ENCODE measurements at regions not wholly inside any gene's neighbourhood (a gene's known extent, or its start where the extent isn't known, plus 50 kb on each side); places are given as distances from the start of the nearest gene placed in this dataset.
"Not testable (repeated sequence)": the region's sequence is repeated elsewhere in the genome, so short reads cannot be mapped to it uniquely, and the experiment has no call there.

DNA sequence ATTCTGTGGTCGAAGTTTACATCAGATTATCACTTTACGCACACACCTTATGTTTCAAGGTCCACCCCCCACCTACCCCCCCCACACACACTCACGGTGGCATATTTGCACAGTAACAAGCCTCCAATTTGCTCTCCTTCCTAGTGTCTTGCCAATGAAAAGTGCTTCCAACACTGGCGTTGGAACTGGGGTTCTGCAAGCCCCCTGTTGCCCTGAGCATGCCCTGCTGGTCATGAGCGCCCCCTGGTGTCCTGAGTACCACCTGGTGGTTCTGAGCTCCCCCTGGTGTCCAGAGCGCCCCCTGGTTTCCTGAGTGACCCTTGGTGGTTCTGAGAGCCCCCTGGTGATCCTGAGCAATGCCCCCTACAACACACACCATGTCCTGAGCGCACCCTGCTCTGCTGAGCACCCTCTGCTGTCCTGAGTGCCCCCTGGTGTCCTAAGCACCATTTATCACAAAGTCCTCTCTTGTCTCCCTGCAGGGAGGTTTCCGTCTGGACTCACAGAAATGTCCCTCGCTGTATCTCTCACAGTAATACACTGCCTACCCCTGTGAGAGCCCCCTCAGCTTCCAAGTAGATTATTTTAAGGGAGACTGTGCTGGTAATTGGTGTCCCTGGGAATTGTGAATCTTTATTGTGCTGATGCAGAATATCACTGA is 1212.3 kb downstream of the TMEM121 start:
- not testable (repeated sequence) for DNase-seq

DNA sequence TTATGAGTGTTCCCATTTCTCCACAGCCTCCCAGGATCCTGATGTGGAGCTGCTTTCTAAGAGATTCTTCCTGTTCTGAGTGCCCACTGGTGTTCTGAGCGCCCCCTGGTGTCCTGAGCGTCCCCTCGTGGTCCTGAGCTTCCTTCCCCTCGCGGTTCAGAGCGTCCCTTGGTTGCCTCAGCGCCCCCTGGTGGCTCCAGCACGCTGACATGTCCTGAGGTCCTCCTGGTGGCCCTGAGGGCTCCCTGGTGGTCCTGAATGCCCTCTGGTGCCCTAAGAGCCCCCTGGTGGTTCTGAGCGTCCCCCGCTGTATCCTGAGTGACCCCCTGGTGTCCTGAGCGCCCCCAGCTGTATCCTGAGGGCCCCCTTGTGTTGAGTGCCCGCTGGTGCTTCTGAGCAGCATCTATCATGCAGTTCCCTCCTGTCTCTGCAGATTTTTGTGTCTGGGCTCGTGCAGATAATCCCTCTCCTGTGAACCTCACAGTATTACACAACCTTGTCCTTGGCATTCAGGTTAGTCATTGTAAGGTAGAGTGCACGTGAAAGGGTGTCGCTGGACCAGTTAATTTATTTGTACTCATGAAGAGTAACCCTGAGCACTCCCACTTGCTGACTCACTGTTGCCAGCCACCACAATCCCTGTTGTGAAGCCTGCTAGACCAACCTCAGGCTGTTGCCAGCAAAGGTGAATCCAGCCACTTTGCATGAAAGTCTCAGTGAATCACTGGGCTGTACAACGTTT is 1214.9 kb downstream of the TMEM121 start:
- DNase-seq: peak in 1 of 14 donors; percentile 2

DNA sequence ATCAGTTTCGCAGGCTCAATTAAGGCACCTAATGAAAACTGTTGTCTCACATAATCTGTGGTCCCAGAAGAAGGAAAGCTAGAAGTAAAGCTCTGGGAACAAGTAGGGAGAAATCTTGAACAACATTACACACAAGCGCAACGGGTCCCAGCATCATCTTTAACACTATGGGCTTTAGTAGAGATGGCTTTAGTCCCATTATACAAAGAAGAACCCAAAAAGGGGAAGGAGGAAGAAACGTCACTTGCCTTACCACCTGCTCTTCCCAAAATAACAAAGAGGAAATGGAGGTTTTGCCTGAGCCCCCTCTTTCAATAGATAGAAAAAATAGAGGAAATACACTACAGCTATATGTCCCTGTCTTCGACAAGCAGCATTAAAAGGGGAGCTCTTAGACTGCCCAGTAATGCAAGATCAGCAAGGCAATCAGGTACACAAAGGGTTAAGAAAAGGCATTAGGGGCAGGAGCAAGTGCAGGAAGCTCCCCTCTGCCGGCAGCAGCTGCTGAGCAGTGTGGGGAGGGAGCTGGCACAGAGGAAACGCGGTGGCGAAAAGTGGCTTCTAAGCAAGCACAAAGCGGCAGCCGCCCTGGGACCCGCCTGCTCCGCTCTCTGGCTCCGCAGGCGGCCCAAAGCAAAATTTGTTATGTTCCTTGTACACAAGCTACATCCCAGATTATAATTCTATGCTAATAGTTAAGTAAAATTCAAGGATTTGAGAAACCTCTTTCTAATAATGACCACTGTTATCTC is 1218.8 kb downstream of the TMEM121 start:
- DNase-seq: not testable (repeated sequence)

DNA sequence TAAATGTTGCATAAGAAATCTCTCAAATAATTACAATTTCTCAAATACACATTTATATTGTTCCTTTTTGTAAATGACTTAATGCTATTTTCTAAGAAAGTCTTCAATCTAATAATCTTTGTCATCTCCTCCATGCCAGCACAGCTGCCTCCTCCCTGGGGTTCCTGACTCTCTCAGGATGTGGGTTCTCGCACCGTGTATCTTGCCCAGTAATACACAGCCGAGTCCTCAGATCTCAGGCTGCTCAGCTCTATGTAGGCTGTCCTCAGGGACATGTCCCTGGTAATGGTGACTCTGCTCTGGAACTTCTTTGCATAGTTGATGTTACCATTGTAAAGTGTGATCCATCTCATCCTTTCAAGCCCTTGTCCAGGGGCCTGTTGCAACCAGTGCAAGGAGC is 1223.7 kb downstream of the TMEM121 start:
- not testable (repeated sequence) for DNase-seq

DNA sequence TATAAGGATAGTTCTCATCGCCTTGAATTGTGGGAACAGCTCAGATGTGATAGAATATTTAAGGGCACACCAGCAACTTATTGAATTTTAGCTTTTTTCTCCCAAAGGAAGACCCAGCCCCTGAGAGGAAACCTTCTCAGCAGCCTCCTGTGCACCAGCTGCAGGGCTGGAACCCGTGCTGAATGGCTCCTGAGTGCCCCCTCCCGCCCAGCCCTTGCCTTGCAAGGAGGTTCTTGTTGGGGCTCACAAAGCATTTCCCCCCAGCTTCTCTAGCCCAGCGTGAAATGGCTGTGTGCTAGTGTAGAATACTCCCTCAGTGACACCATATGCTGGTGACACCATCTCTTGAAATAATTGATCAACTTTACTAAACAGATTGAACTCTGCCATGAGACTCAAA is 1227.4 kb downstream of the TMEM121 start:
- not testable (repeated sequence) for DNase-seq

DNA sequence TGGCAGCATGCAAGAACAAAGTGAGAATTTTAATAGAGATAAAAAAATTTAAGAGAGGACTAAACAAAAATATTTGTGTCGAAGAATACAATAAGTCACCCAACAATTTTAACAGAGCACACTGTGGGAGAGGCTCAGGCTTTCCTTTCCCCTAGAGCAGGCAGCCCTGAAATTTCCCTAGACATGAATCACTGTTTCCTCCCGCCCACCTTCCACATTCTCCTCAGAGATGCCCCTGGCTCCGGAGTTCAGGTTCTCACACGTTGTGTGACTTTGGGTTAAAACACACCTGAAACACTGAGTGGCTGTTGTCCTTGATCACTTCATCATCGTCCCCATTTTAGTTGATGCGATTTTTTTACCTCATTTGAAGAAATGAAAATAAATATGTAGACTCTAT is 1231.1 kb downstream of the TMEM121 start:
- DNase-seq: not testable (repeated sequence)

DNA sequence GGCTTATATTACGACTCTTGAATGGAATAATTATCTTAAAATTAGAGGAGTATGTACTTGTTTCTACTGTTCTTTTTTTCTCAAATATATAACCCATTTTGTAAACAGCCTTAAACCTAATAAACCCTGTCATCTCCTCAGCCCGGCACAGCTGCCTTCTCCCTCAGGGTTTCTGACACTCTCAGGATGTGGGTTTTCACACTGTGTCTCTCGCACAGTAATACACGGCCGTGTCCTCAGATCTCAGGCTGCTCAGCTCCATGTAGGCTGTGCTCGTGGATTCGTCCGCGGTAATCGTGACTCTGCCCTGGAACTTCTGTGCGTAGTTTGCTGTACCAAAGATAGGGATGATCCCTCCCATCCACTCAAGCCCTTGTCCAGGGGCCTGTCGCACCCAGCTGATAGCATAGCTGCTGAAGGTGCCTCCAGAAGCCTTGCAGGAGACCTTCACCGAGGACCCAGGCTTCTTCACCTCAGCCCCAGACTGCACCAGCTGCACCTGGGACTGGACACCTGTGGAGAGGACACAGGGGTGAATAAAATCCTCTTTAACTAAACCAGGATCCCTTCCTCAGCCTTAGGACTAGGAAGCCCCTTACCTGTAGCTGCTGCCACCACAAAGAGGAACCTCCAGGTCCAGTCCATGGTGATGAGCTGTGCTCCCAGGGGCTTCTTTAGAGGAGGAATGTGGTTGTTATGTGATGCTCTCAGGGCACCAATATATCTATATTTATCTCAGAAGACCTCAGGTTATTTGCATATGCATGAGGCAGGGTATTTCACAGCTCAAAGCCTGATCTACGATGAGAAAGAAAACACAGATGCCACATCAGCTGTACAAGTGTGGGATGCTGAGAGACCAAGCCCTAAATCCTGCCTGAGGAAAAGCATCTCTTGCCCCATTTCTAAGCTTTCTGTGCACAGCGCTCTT is 1235.8 kb downstream of the TMEM121 start:
- DNase-seq: not testable (repeated sequence)

DNA sequence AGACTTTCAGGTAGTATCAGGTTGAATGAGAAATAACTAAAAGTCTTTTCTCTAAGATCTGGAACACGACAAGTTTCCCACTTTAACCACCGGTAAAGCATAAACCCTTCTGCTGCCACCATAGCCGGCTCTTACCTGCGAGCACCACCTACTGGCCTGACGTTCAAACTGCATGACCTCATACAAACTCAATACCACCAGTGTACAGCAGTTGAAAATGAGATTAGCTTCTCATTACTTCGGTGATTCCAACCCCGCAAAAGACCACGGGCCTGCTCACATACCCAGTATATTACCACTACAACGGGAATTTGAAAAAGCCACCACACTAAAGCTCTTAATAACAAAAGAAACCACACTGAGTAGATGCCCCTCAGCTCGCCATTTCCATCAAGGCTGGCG is 1238.6 kb downstream of the TMEM121 start:
- DNase-seq: not testable (repeated sequence)

DNA sequence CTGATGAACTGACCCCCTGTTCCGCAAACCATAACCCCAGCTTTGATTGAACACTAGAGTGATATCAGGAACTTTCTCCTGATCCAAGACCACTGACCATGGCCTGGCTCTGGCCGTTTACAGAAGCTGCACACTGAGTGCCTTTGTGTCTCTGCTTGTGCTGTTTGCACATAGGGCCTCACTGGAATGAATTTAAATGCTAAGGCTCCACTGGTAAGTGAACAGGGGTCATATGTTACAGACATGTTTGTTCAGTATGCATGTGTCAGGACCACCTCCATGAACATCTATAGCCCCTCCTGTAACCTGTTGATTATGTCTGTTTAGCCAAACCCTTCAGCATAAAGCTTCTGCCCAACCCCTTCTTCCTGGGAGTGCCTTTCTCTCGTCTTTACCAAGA is 1239.8 kb downstream of the TMEM121 start:
- DNase-seq: no peak

DNA sequence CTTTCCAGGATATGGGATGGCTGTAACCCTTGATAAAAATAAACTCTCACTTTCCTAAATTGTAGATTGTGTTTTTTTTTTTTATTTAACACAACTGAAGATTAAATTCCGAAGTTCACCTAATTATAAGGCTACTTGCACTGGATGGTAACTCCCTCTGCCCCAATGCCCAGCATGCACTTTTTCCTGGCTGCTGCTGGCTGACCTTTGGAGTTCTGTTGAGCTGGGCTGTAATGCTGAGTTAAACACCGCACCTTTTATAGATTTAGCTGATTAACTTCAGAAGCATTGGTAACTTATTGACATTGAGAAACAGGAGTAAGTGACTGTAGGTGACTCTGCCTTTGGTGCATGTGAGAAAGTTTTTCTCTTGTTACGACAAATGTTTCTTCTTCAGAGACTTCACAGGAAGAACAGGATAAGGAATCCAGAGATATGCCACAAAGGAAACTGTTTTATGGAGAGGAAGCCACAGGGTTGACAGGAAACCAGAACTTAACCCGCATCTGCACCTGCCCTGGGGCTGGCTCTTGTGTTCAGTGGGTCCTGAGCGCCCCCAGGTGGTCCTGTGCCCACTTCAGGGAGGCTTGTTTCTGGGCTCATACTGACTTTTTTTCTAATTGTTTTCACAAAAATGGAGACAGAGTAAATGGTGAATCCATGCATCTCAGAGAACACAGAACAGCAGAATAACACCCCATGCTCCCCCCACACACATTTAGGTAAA is 1240.3 kb downstream of the TMEM121 start:
- DNase-seq: not testable (repeated sequence)

DNA sequence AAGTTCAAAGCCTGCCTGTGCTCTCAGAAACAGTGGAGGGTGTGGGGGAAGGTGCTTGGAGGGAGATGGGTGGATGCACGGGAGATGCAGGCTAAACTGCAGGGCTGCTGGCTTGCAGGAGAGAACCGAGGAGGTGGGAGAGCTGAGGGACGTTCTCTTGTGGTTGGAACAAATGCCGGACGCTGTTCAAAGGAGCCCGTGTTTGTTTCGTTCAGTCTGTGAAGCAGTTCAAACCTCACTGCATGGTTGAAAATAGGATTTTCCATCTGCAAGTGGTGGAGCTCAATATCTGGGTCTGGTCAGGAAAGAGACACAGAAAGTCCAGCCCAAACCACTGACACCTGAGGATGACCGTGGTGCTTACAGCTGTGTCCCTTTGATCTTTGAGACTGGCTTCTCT is 1241.8 kb downstream of the TMEM121 start:
- not testable (repeated sequence) for DNase-seq

DNA sequence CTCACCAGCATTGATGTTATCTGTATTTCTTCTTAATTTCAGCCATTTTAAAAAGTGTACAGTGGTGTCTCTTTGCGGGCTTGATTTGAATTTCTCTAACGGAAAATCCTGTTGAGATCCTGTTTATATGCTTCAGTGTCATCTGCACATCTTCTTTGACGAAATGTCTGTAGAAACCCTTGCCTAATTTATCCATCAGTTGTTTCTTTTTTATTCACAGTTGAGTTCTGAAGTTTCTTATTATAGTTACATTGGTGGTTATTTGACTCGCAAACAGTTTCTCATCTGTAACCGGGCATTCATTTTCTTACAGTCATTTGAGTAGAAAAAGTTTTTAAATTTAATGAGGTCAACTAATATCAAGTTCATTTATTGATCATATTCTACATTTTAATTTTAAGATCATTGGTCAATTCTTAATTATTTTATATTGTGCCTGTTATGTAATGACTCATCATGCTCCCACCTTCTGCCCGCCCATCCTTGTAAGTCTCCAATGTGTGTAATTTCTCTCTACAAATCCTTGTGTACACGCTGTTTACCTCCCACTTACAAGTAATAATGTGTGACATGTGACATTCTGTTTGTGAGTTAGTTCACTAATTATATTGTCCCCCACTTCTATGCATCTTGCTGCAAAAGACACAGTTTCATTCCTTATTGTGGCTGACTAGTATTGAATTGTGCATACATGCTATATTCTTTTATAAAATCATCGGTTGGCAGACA is 1242.8 kb downstream of the TMEM121 start:
- DNase-seq: not testable (repeated sequence)

DNA sequence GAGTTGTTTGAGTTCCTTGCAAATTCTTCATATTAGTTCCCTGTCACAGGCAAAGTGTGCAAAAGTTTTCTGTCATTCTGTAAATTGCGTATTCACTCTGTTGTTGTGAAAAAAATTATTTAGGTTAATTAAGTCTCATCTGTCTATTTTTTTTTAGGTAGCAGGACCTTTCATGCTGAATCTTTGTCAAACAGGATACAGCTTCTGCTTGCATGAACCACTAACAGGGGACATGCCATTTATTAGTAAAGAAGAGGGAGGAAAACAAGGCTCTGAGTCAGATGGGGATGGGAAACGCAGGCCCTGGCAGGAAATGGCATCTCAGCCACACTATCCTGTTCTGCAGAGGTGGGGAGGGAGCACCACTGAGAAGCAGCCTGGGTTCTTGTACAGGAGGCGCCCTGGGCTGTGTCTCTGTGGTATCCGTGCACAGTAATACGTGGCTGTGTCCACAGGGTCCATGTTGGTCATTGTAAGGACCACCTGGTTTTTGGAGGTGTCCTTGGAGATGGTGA is 1243.8 kb downstream of the TMEM121 start:
- DNase-seq: not testable (repeated sequence)

DNA sequence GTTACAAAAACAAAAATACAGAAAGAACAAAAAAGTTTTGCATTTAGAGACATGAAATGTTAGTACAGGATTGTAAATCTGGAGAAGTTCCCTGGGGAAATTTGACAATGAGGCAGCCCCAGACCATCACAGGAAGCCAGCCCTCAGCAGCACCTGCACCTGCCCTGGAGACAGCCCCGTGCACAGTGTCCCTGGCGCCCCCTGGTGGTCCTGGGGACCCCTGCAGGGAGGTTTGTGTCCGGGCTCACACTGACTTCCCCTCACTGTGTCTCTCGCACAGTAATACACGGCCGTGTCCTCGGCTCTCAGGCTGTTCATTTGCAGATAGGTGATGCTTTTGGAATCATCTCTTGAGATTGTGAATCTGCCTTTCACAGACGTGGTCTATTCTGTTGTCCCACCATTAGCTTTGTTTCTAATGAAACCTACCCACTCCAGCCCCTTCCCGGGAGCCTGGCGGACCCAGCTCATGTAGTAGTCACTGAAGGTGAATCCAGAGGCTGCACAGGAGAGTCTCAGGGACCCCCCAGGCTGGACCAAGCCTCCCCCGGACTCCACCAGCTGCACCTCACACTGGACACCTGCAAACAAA is 1248.6 kb downstream of the TMEM121 start:
- not testable (repeated sequence) for DNase-seq

DNA sequence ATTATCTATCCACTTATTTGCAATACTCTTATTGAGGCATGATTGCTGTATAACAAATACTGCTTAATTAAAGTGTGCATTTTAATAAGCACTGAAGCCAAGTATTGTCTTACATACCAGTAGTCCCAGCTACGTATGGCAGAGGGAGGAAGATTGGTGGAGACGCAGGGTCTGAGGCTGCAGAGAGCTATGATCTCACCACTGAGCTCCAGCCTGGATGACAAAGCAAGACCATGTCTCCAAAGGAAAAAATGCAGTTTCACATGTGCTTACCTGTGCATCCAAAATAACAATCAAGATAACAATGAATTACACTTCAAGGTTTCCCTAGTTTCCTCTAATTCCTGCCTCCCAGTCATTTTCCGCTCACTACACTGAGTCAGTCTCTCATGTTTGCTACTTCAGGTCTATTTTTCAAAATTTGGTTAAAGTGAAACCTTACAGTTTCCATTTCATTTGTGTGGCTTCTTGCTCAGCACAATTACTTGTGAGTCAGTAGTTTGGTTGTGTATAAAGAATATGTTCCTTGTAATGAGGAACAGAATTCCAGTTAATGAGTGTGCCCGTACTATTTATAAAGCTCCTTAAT is 1250.1 kb downstream of the TMEM121 start:
- DNase-seq: no peak

DNA sequence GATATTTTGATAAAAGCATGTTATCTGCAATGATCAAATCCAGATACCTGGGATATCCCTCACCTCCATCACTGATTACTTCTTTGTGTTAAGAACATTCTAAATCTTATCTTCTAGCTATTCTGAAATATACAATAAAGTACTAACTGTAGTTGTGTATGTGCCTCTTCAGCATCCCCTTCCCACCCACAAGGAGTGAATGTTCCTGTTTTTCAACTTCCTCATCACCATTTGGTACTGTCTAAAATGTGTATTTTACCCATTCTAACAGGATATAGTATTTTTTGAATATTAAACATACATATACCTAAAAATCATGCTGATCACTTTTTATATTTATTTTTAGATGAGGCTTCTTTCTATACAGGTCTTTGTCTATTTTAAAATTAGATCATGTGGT is 1252.6 kb downstream of the TMEM121 start:
- no peak for DNase-seq

DNA sequence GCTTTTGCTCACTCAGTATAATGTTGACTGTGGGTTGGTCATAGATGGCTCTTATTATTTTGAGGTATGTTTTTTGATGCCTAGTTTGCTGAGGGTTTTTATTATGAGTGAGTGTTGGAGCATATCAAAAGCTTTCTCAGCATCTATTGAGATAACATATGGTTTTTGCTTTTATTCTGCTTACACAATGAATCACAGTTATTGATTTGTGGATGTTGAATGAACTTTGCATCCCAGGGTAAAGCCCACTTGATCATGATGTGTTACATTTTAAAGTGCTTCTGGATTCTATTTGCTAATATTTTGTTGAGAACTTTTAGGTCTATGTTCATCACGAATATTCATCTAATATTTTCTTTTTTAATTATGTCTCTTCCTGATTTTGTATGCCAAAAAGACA is 1260.3 kb downstream of the TMEM121 start:
- DNase-seq: no peak

DNA sequence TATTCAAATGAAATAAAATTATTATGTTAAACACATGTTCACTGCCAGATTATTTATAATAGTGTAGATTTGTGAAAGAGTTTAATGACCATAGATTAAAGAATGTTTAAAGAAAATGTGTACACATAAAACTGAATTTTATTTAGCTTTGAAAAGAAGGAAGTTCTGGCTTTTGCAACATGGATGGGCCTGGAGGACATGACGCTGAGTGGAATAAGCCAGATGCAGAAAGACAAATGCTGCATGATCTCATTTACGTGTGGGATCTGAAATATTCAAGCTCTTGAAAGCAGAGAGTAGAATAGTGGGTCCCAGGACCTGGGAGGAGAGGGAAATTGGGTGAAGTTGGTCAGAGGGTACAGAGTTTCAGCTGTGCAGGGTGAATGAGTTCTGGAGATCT is 1261.2 kb downstream of the TMEM121 start:
- no peak for DNase-seq

DNA sequence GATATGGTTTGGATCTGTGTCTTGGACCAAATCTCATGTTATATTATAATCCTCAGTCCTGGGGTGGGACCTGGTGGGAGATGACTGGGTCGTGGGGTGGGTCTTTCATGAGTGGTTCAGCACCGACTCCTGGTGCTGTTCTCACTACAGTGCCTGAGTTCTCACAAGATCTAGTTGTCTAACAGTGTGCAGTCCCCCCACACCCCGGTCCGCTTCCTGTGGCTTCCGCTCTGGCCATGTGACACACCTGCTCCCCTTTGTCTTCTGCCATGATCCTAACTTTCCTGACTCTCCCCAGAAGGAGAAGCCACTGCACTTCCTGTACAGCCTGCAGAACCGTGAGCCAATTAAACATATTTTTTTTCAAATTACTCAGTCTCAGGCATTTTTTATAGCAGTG is 1262.2 kb downstream of the TMEM121 start:
- DNase-seq: no peak

DNA sequence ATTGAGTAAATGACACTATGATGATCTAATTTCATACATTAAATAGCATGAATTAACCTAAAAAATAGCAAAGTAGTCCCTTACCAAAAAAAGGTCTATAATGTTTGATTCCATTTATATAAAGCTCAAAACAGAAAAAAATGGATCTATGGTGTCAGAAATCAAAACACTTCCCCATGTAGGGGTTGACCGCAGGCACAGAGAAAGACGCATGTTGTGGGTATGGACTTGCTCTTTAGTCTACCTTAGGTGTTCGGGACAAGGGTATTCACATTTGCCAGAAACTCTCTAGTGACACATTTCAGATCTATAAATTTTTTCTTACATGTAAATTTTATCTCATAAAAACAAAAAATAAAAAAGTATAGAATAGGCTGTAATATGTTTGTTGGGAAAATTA is 1262.9 kb downstream of the TMEM121 start:
- no peak for DNase-seq
